HG03159 (cell line): ENCODE measurements at regions not wholly inside any gene's neighbourhood (a gene's known extent, or its start where the extent isn't known, plus 50 kb on each side); places are given as distances from the start of the nearest gene placed in this dataset.

ENCODE experiments used
- ATAC-seq: cut with Tn5 transposase; IDR thresholded peaks from one replicate; pipeline ENCODE4 v1.9.1; 2021; ENCODE audit warnings: mild to moderate bottlenecking, moderate library complexity; ENCODE audit not compliant: unreplicated experiment

DNA sequence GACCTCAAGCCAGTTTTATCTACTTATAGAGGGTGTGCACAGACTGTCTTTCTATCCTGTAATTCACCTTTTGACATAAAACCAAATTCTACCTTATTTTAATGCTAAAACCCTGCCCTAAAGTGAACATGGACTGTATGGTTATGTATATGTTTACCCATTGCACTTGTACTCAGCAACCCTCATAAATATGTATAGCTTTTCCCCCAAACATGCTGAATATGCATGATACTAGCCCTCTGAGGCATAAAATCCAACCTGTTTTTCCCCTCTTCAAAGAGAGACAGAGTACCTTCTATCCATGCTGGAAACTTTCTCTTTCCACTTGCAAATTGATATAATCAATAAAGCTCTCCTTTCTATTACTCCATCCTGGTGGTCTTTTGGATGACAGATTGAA is 267.9 kb upstream of the BMP2 start:
- no peak for ATAC-seq

DNA sequence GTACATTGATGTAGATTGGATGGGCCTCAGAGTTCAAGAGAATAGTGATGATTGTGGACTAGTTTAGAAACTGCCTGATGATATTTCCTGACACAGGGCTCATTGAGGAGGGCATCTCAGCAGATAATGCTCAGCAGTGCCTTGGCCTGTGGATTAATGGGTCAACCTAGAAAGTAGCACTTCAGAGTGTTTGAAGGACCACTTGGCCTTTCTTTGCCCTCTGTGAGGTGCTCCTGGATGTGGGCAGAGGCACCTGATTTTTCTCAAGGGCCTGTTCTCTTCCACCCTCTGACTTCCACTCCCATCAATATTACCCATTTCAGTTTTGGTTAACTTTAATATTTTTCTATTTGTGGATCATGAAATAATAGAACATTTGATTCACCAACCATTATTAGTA is 270.6 kb upstream of the BMP2 start:
- ATAC-seq: no peak

DNA sequence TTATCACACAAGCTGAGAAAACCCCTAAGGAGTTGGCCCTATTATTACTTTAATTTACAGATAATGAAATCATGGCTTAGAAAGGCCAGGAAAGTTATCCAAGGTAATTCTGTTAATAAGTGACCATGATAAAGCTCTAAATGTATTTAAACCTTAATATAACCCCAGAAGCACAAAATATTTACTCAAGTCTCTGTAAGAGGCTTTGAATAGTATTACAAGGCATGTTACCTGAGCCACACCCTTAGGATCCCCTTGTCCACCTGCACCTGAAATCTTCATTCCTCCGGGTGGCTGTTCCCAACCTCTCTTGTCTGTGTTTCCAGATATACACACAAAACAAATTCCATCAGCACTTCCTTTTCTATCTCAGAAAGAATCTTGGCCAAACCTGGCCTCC is 271.6 kb upstream of the BMP2 start:
- ATAC-seq: no peak

DNA sequence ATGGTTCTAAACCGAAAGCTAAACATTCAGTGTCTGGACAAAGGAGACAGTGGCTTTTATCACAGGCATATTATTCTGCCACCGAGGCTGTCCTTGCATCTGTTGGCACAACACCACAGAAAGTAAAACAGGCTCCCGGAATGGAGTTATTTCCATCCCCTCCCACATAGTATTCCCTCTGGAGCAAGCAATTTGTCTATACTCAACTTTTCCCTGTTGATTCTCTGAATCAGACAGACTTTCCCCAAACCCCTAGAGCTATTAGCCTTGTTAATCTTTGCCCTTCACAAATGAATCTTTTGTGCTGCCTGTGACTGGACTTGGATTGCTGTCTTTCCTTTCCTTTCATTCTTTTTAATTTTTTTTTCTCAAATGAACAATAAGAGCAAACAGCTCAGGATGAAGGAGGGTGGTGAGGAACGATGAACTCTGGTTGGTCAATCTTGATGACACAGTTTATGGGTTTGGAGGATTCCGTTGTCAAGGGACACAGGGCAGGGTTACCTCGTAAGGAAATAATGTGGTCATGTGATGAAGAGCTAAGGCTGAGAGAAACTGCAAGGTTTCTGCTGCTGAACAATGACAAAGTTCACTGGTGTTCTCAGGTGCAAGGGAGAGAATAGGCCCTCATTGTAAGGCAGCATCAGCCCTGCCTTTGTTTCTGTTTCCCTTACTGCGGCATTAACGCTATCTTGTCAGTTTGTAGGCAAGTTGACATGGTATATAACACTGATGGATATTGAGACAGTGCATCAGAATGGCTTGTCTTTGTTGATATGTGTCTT is 275.0 kb upstream of the BMP2 start:
- ATAC-seq: no peak

DNA sequence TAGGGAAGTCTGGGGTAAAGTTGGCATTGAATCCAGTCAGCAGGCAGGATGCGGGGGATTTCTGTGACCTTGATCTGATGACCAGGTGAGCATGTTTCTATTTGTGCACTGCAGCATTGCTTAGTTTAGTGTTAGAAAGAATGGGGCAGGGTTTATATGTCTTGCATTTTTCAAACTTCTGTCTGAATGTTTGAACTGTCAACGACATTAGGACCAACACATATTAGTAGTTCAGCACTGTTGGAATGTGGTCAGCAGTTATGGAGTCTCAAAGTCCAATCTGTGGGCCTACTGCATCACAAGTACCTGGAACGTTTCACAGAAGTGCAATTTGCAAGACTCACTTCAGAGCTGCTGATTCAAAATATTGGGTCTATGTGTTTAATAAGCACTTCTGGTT is 276.6 kb upstream of the BMP2 start:
- ATAC-seq: no peak

DNA sequence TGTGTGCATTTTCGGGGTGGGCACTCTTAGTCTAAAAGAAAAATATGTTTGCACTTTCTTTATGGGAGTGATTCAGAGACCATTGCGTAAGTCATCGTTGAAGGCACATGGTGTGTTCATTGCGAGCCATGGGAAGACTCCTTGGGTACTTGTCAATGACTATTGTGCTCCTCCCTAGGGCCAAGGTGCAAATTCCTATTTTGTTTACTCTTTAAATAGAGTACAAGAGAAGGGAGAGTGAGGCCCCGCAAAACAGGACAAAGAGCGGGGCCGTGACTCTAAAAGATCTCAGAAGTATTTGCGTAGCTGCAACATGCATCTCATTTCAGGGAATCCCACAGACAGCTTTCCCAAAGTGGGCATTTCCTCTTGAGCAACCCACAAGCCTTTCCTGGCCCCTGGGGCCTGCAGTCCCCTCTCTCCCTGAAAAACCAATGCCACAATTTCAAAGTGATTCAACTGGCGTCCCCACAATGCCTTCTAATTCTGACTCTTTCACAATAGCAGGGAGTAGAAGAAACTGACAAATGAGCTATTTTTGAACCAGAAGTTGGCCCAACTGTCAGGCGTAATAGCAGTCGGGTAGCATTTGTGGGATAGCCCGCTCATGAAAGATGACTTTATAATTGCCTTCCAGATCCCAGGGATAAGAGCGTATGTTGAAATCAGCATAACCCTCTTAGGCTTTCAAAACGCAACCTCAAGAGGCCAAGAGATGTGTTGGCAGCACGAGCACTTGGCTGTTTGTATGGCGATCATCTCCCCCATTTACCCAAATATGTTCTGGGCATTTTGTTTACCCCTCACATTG is 277.9 kb upstream of the BMP2 start:
- ATAC-seq: no peak

DNA sequence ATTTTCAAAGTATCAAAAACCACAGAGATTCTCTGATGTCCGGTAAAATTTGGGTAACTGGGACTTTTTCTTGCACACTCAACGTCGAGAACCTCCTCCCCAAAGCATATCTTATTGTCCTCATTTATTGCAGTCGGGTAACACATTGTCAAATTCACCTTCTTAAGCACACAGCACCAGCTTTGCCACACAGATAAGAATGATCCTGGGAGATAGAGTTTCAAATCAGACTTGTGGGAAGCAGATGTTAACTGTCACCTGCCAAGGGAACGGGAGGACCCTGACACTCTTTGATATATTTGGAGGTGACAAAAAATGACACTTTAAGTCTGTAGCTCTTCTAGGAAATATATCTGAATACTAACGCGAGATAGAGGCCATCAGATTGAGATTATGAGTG is 282.1 kb upstream of the BMP2 start:
- no peak for ATAC-seq

DNA sequence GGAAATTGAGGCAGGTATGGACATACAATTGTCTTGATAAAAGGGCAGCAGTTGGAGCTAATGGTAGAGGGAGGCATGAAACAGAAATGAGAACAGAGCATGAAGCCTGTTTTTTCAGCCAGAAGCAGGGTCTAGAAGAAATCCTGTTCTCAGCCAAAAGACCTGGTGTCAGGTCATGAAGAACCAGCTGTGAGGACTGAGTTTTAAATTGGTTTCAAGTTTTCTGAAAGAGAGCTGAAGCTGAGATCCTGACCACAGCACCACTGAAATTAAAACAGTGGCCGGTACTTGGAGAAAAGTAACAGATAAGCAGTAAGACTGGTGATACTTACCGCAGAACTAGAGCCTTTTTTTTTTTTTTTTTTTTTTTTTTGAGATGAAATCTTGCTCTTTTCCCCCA is 283.8 kb upstream of the BMP2 start:
- no peak for ATAC-seq

DNA sequence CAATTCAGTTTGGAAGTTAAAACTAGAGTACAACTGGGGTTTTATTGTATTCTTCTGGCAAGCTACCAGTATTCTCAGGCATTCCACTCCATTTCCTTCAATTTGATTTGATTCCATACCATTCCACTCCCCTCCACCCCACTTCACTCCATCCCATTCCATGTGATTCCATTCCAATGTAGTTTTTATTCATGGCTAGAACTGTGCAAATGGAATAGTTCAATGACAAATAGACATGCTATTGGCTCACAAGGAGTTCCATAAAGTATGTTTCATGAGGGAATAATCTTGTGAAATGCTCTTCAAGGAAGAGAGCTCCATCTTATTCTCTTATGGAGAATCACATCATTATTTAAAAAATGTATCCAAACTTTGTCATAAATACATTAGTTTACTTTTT is 285.0 kb upstream of the BMP2 start:
- ATAC-seq: no peak

DNA sequence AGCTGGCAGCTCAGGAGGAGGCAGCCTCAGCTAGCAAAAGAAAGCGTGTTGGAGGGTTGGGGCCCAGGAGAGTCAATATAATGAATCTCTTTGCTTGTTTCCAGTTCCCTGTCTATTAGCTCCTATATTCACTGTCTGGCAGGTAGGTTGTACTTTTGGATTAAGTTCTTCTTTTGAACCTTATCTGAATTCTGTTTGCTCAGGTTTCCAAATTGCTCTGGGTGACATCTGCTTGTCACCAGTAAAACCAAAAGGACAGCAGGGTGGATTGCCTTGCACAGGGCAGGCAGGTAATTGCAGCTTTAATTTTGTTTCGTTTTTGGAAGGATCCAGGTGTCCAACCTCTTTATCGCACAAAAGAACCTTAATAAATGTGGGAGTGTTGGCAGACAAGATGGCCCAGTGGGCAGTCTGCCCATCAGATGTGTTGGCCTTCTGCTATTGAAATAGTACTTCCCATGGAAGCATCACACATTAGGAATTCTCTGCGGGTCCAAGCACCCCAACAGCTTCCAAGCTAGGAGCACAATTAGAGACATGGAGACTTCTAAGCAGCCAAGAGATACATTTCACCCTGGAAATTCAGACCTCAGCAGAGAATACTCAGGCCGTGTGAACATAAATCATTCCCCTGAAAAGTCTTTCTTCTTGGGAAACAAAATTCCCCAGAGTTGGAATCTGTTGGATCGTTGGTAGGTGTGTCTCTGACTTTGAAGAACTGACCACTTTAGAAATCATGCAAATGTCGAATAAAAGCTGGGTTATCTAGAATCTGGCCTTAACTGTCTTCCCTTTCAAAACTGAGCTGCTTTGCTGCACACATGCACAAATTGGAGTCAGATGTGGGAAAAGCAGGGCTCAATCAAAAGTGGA is 286.9 kb upstream of the BMP2 start:
- ATAC-seq: no peak

DNA sequence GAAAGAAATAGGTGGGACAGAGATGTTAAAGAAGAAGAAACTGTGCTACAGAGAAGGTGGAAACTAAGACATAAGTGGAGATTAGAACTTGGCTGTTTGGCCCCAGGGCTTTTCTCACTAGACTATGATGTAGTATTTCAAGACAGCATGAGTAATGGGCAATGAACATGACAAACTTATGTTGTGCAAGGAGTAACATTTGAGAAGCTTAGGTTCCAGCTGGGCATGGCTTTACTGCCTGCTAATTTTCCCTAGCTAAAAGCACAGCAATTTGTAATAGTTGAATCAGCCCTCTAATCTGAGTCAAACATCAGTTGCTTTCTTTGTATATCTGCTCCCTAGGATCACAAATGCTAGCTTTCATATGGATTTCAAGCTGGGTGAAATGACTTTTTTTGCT is 294.3 kb upstream of the BMP2 start:
- ATAC-seq: no peak

DNA sequence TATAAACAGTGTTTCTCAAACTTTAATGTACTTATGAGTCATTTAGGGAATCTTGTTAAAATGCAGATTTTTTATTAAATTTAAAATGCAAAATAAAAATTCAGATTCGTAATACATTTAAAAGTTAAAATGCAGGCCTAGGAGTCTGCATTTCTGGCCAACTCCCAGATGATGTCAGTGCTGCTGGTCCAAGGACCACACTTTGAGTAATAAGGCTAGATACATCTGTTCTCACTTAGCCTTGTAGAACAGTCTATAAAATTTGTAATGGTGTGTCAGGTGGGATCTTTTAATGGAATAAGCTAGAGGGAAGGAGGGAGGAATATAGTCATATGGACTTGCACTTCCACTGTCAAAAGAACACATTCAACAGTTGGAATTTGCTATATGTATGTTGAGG is 295.6 kb upstream of the BMP2 start:
- no peak for ATAC-seq

DNA sequence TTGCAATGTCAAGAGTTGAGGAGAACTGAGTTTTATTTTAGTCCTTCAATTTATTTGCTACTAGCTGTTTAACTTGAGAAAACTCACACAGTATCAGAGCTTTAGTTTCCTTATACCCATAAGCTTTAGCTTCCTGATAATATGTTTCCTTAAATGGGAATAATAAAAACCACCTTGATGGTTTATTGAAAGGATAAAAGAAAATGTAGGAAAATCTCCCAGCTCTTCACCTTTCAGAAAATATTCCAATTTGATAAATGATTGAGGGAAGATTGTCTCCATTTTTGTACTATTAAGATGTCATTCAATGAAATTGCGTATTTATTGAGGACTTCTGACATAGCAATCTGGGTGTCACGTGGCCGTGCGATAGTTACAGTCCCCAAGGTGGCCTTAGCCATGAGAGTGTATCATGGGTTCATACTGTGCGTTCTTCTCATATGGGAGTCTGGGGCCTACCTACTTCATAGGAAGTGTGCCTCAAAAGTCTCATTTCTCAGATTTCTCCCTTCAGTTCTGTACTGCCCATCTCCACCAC is 296.3 kb upstream of the BMP2 start:
- ATAC-seq: no peak

DNA sequence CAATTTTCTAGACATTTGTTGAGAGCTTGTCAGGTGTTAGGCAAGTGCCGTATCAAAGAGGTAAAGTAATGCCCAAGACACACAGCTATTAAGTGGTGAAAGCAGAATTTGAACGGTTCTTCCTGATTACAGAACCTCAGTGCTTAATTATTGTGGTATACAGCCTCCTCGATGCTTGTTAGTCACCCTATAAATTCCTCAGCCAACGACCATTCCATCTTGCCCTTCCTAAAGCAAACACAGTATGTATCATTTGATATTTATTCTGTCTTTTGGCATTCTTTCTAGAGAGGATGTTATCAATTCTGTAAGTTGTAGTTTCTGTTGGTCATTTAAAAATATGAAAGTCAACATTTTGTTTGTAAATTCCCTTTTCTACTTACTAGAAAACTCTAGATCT is 297.8 kb upstream of the BMP2 start:
- ATAC-seq: no peak

DNA sequence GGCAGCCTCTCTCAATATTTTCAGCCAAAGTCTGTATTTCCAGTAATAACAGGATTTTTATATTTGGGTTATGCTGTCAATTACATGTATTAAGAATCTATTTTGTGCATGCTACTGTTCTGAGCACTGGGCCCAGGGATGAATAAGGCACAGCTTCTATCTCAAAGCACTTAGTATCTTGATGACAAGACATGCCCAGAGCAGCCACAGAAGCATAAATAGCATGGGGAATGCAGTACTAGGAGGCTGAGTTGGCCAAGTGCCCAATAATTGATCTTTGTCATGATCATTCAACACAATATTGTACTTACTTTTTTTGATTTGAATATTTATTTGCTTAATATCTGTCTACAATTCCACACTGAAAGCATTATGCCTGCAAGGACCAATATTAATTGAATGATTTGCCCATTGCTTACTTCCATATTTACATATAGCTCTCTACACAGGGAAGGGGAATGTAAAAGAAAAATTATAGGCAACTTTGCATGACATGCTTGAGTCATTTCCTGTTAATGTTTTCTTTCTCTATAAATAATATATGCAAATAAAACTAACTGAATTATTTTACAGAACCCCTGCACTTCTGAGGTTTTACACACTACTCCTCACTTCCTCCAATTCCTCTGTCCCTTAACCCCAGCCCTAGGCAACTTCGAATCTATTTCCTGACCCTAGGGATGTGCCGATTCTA is 298.9 kb upstream of the BMP2 start:
- no peak for ATAC-seq

DNA sequence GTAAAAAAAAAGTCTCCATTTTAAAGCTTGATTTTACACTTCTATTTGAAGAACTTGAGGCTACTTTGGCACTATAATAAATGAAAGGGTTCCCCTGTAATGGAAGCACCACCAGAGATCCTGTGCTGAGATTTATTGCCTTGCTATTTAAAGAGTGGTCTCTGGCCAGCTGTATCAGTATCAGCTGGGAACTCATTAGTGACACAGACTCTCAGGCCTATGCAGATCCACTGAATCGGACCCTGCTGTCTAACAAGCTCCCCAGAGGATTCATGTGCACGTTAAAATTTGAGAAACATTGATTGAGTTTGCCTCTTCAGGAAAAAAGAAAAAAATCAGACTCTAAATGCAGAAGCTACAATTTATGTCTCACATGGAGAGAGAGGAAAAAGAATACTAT is 299.9 kb upstream of the BMP2 start:
- no peak for ATAC-seq

DNA sequence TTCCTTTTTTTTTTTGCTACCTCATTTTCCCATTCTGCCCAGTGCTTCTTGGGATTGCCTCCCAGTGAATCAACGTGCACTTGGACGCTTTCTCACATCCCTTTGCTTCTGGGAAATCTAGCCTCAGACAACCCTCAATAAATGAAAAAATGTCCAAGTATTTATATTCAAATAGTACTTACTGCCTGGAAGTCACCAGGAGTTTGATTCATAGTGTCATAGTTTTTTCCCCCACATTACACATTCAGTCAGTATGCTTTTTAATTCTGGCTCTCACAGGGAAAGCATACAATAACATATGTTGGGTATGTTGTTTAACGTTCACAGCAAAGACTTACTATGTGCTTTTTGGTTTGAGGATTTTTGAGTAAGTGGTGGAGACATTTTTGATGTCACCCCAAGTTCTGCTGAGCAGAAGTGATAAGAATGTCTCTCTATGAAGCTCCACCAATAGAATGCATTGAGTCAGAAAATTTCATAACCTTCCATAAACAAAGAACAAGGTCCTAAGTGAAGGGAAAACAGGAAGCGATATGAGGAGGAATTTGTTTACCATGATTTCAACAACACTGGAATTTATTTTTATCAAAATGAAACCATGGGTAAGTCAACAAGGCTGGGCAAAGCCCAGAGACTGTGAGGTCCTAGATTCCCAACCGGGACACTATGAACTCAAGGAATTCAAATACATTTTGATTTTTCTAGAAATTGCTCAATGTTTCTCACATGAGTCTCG is 301.2 kb upstream of the BMP2 start:
- ATAC-seq: no peak

DNA sequence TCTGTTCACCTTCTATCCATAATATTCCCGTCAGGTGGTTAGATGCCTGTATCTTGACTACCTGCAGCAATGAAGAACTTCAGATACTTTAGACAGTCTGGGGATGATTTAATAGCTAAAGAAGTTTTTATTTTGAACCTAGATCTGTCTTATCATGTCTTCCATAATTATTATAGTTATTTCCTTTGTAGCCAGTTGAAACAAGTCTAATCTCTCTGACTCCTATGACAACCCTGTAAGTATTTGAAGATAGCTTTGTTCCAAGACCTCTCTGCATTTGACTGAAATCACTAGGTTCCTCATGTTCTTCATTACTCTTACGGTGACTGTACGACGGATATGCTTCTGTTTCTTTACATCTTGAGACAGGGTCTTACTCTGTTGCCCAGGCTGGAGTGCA is 316.6 kb upstream of the BMP2 start:
- no peak for ATAC-seq

DNA sequence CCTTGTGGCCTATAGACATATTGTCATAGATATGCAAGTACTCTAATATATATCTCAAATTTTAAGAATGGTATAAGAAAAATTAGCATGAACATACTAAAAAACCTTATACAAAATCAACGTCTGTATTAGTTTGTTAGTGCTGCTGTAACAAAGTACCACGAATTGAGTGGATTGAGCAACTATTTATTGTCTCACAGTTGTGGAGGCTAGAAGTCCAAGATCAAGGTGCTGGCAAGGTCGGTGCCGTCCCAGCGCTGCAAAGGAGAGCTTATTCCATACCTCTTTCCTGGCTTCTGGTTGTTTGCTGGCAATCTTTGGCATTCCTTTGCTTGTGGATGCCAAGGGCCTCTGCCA is 317.6 kb upstream of the FERMT1 start:
- no peak for ATAC-seq
